Activated T-helper 2 cell treated with anti-CD3 and anti-CD28 coated beads, Interferon-gamma antibody, Interleukin-2, Interleukin-4, amounts not matched to agents 10 μg/mL and 5 μg/mL and 100 μg/mL, durations not matched to agents 14 hours and 24 hours and 36 hours (primary cell): ENCODE measurements at regions not wholly inside any gene's neighbourhood (a gene's known extent, or its start where the extent isn't known, plus 50 kb on each side); places are given as distances from the start of the nearest gene placed in this dataset.

Experiments
- DNase-seq: peaks from one replicate; pipeline ENCODE4 v3.0.0; 2021; ENCODE audit warnings: low spot score
- H3K27ac Mint-ChIP-seq: one replicate; pipeline ENCODE4 v1.8.0; 2021; ENCODE audit warnings: mixed read lengths
- H3K27me3 Mint-ChIP-seq: one replicate; pipeline ENCODE4 v1.8.0; 2021; ENCODE audit warnings: low read depth, mixed read lengths
- H3K36me3 Mint-ChIP-seq: one replicate; pipeline ENCODE4 v1.8.0; 2021; ENCODE audit warnings: low read depth, mixed read lengths
- H3K4me1 Mint-ChIP-seq: one replicate; pipeline ENCODE4 v1.8.0; 2021; ENCODE audit warnings: low read depth, mixed read lengths
- H3K4me3 Mint-ChIP-seq: one replicate; pipeline ENCODE4 v1.8.0; 2021; ENCODE audit warnings: low read depth, mild to moderate bottlenecking, moderate library complexity, mixed read lengths
- H3K9me3 Mint-ChIP-seq: one replicate; pipeline ENCODE4 v1.8.0; 2021; ENCODE audit warnings: mixed read lengths
- intact Hi-C: fragments of 100-400 bp; cut with micrococcal nuclease; formaldehyde crosslinking; loops from one replicate; pipeline ENCODE4 v1.15.1; 2023

DNA sequence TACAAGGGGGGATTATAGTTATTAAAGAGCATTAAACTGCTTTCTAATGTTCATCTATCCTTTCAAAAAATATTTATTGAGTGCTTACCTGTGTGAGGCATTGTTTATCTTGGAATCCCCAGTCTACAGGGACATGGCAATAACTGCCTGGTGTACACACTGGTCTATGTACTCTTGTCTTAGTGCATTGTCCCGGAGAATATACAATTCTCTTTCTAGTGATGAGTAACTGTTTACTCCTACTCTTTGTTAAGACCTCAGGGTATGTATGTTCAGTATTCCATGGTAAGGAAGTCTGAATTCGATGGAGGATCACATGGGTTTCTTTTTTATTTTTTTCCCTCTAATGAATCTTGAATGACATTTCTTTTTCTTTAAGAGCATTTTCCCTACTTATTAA, 772.4 kb upstream of the NR2F2 start:
- no peak for DNase-seq
- Mint-ChIP-seq H3K9me3 (no peaks in the 10 kb centered on the region), H3K27me3 (peaks cover 10% of the 10 kb centered on the region), H3K27ac (no peak overlapping the region), H3K4me3 (no peak overlapping the region), H3K4me1 (peaks cover 9% of the 10 kb centered on the region), H3K36me3 (no peaks in the 10 kb centered on the region)
- intact Hi-C loops = loop anchor here (5.0 kb wide), 1 partner anchor 56 kb away; no protein-coding TSS in a partner anchor

DNA sequence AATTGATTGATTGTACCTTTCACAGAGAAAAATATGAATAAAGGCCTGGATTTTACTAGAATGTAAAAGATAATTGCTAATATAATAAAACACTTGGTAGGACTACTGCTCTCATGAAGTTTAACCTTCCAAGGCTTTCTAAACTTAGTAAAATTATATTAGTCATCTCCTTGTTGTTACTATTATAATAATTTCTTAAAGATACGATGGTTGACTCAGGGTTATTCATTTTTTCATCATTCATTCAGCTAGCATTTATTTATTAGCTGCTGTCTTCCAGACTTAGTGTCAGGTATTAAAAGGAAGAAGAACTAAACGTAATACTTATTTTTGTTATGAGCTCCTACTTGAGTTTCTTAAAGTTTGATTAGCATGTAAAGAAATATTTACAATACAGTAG, 771.6 kb upstream of the NR2F2 start:
- intact Hi-C loops = loop anchor here (5.0 kb wide), 1 partner anchor 57 kb away; no protein-coding TSS in a partner anchor
- H3K4me1 Mint-ChIP-seq = peaks cover 9% of the 10 kb centered on the region
- no peak overlapping the region for H3K27ac Mint-ChIP-seq
- H3K27me3 Mint-ChIP-seq = peaks cover 10% of the 10 kb centered on the region
- no peaks in the 10 kb centered on the region for H3K9me3 Mint-ChIP-seq
- H3K4me3 Mint-ChIP-seq = no peak overlapping the region
- no peaks in the 10 kb centered on the region for H3K36me3 Mint-ChIP-seq
- no peak for DNase-seq

DNA sequence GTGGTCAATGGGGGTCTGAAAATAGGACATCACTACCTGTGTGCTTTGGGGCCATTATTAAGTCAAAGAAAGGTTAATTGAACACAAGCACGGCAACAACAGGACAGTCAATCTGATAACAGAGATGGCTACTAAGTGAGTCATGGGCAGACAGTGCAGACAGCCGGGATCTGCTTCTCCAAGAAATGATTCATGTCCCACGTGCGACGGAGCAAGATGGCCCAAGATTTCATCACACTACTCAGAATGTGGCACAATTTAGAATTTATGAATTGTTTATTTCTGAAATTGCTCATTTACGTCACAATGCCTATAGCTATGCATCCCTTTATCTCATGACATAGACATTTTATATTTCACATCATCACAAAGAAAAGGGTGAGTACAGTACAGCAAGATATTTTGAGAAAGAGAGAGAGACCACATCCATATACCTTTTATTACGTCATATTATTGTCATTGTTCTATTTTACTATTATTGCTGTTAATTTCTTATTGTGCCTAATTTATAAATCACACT, 770.6 kb upstream of the NR2F2 start:
- H3K27me3 Mint-ChIP-seq = peaks cover 10% of the 10 kb centered on the region
- peaks cover 9% of the 10 kb centered on the region for H3K4me1 Mint-ChIP-seq
- DNase-seq = no peak

DNA sequence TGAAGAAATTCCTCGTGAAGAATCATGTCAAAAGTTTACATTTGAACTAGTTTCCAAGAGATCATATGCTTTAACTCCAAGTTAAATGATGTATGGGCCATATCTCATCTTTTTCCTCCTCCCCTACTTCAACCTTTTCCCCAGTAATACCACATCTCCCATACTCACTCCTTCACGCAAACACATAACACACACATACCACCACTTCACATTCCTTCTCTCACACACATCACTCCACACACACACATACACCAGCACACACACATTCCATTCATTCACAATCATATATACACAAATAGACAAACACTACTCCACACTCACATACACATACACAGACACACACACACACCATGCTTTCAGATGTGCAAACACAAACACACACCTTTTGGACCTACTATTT, 769.0 kb upstream of the NR2F2 start:
- peaks cover 9% of the 10 kb centered on the region for H3K4me1 Mint-ChIP-seq
- no peak for DNase-seq
- H3K27ac Mint-ChIP-seq = no peak overlapping the region
- peaks cover 2% of the 10 kb centered on the region for H3K27me3 Mint-ChIP-seq
- intact Hi-C loops = no loop called here
- H3K36me3 Mint-ChIP-seq = no peaks in the 10 kb centered on the region
- H3K4me3 Mint-ChIP-seq = no peak overlapping the region
- H3K9me3 Mint-ChIP-seq = no peaks in the 10 kb centered on the region

More for the DNA sequence above, 770.6 kb upstream of the NR2F2 start:
- no peak overlapping the region for H3K4me3 Mint-ChIP-seq
- intact Hi-C loops = loop anchor here (5.0 kb wide), 1 partner anchor 58 kb away; no protein-coding TSS in a partner anchor
- H3K27ac Mint-ChIP-seq = no peak overlapping the region
- H3K36me3 Mint-ChIP-seq = no peaks in the 10 kb centered on the region
- H3K9me3 Mint-ChIP-seq = no peaks in the 10 kb centered on the region

DNA sequence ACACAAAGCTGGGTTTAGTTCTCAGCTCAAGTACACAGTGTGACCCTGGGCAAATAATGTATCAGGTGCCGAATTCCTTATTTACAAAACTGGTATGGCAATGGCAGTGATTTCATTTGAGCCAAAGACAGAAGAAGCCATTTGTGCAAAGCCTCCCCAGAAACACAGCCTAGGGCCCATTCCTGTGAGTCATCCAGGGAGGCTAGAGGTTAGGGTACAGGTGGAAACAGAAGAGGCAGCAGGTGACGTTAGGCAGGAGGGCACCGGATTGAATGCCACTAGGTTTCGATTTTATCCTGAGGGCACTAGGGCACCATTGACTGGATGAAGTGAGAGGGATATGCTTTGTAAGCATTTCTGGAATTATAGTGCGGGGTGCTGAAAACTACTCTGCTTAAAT, 766.9 kb upstream of the NR2F2 start:
- intact Hi-C loops = no loop called here
- no peaks in the 10 kb centered on the region for H3K9me3 Mint-ChIP-seq
- no peaks in the 10 kb centered on the region for H3K36me3 Mint-ChIP-seq
- H3K27me3 Mint-ChIP-seq = peaks cover 4% of the 10 kb centered on the region
- no peak overlapping the region for H3K4me3 Mint-ChIP-seq
- DNase-seq = no peak
- no peaks in the 10 kb centered on the region for H3K4me1 Mint-ChIP-seq
- H3K27ac Mint-ChIP-seq = no peak overlapping the region

DNA sequence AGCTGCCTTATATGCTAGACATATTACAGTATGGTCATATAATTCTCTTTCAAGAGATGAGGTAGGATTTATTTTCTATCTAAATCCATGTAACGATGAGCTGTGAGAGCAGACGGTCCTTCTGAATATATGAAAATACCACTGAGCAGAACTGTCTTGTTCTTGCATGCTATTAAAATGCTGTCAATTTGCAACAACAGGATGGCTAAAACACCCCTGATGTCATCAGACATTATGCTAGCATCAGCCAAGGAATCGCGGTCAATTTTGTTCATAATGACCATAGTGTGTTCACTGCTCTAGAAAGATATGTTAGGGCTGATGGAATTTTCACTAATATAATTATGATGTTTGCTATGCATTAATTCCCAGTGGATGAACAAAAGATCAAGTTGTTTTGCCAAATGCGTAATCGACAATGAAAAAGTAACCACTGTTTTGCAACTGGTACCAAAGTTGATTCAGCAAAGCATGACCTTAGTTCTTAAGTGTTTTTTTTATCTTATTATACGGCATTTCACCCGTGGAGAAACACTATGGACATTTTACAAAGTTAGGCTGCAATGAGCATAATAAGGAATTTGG, 765.4 kb upstream of the NR2F2 start:
- H3K27ac Mint-ChIP-seq = no peak overlapping the region
- no peak for DNase-seq
- no peak overlapping the region for H3K4me3 Mint-ChIP-seq
- no peaks in the 10 kb centered on the region for H3K4me1 Mint-ChIP-seq
- intact Hi-C loops = no loop called here
- H3K27me3 Mint-ChIP-seq = peaks cover 3% of the 10 kb centered on the region
- no peaks in the 10 kb centered on the region for H3K36me3 Mint-ChIP-seq
- no peaks in the 10 kb centered on the region for H3K9me3 Mint-ChIP-seq

DNA sequence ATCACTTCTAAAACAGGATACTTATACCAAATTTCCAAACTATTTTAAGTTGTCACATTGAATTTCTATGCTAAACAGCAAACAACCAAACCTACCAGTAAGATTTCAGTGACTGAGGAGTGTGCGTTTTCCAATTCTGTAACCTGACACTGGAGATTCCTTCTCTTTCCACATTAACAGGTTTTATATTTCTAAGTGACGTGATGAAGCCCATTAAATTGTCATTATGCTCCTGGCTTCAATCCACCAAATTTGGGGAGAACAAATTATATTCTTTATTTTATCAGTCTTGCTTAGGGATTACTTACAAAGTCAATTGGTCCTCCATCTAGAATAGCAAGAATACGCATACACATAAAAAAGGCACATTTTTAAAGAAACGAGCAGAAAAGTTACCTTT, 764.8 kb upstream of the NR2F2 start:
- intact Hi-C loops = no loop called here
- Mint-ChIP-seq H3K36me3 (no peaks in the 10 kb centered on the region), H3K4me3 (no peak overlapping the region), H3K27ac (no peak overlapping the region), H3K9me3 (peaks cover 3% of the 10 kb centered on the region), H3K27me3 (peaks cover 3% of the 10 kb centered on the region), H3K4me1 (no peaks in the 10 kb centered on the region)
- no peak for DNase-seq

DNA sequence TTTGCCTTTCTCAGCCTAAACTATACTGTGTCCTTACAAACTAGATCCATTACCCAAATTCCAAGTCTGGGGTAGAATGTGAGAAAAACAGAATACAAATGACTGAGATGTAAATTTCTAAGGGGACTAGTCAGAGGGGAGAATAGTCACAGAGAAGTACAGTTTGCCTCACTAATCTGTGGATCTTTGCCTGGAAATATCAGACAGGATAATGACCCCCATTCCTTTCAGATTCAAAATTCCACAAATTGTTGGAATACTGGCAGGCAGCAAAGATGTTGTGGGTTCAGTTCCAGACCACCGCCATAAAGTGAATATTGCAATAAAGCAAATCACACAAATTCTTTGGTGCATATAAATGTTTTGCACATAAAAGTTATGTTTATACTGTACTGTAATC, 762.8 kb upstream of the NR2F2 start:
- intact Hi-C loops = no loop called here
- no peaks in the 10 kb centered on the region for H3K4me1 Mint-ChIP-seq
- DNase-seq = no peak
- peaks cover 3% of the 10 kb centered on the region for H3K27me3 Mint-ChIP-seq
- no peak overlapping the region for H3K4me3 Mint-ChIP-seq
- H3K27ac Mint-ChIP-seq = no peak overlapping the region
- no peaks in the 10 kb centered on the region for H3K36me3 Mint-ChIP-seq
- peaks cover 9% of the 10 kb centered on the region for H3K9me3 Mint-ChIP-seq

DNA sequence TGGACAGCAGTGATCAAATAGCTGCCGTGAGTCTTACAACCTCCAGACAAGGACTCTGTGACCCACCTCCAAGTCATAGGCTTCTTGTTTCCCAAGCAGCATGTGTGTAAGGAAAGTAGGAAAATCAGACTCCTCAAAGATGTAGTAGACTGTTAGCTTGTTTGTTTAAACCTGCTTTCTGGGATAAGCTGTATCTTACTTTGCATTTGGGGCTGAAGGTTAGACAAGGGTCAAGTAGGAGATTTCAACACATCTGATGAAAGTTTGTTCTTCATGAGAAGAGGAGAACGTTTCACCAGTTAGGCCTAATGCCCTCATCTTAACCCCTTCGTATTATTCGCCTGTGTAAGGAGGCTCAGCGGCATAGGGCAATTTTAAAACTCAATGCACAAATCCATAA, 756.4 kb upstream of the NR2F2 start:
- DNase-seq = no peak
- intact Hi-C loops = no loop called here
- H3K4me1 Mint-ChIP-seq = no peaks in the 10 kb centered on the region
- H3K27ac Mint-ChIP-seq = no peak overlapping the region
- H3K27me3 Mint-ChIP-seq = no peaks in the 10 kb centered on the region
- H3K9me3 Mint-ChIP-seq = peaks cover 10% of the 10 kb centered on the region
- H3K36me3 Mint-ChIP-seq = no peaks in the 10 kb centered on the region
- no peak overlapping the region for H3K4me3 Mint-ChIP-seq

DNA sequence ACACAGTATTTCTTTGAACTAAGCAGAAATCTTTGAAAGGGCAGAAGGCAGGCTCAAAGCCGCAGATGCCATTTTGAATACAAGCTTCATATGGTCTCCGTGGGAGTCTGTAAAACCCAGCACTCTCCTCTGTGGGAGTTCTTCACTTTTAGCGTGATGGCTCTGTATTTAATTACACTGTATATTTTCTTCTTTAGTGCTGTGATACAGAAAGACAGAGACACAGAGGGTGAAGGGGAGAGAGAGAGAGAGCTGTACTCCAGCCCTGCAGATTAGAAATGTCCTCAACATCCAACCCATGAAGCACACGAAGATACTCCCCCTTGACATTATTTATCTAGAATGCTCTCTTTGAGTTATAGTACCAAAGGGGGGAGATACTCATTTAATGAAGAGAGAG, 752.6 kb upstream of the NR2F2 start:
- no peaks in the 10 kb centered on the region for H3K27me3 Mint-ChIP-seq
- H3K4me3 Mint-ChIP-seq = no peak overlapping the region
- intact Hi-C loops = no loop called here
- H3K9me3 Mint-ChIP-seq = no peaks in the 10 kb centered on the region
- H3K4me1 Mint-ChIP-seq = no peaks in the 10 kb centered on the region
- no peak for DNase-seq
- no peak overlapping the region for H3K27ac Mint-ChIP-seq
- no peaks in the 10 kb centered on the region for H3K36me3 Mint-ChIP-seq

DNA sequence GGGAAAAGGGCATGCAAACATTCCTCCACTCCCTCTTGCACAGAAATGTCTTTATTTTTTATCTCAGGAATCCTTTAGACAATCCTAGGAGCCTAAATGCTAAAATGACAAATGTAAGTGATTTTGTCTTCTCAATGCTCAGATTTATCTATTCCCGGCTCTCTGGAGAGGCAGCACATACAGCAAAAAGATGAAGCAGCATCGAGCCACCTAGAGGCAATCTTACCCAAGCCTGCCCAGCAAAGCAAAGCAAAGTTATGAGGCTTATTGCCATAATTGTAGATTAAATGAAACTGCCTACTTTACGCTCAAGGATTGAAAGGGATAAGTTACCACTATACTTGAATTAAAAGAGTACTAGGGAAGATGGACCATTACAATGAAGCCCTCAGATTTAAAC, 750.4 kb upstream of the NR2F2 start:
- no peak overlapping the region for H3K27ac Mint-ChIP-seq
- H3K9me3 Mint-ChIP-seq = no peaks in the 10 kb centered on the region
- intact Hi-C loops = no loop called here
- H3K4me3 Mint-ChIP-seq = no peak overlapping the region
- no peaks in the 10 kb centered on the region for H3K36me3 Mint-ChIP-seq
- no peak for DNase-seq
- H3K27me3 Mint-ChIP-seq = no peaks in the 10 kb centered on the region
- no peaks in the 10 kb centered on the region for H3K4me1 Mint-ChIP-seq

DNA sequence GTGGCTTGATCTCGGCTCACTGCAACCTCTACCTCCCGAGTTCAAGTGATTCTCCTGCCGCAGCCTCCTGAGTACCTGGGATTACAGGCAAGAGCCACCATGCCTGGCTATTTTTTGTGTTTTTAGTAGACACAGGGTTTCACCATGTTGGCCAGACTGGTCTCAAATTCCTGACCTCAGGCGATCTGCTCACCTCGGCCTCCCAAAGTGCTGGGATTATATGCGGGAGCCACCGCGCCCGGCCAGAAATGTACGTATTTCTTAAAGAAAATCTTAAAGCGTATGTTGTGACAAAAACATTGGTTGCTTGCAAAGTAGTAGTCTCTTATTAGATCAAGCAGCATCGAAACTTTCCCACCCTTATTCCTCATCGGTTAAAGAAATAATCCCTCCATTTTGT, 748.9 kb upstream of the NR2F2 start:
- H3K4me1 Mint-ChIP-seq = no peaks in the 10 kb centered on the region
- H3K4me3 Mint-ChIP-seq = no peak overlapping the region
- H3K9me3 Mint-ChIP-seq = no peaks in the 10 kb centered on the region
- H3K27me3 Mint-ChIP-seq = no peaks in the 10 kb centered on the region
- no peak for DNase-seq
- H3K27ac Mint-ChIP-seq = no peak overlapping the region
- no peaks in the 10 kb centered on the region for H3K36me3 Mint-ChIP-seq
- intact Hi-C loops = no loop called here

DNA sequence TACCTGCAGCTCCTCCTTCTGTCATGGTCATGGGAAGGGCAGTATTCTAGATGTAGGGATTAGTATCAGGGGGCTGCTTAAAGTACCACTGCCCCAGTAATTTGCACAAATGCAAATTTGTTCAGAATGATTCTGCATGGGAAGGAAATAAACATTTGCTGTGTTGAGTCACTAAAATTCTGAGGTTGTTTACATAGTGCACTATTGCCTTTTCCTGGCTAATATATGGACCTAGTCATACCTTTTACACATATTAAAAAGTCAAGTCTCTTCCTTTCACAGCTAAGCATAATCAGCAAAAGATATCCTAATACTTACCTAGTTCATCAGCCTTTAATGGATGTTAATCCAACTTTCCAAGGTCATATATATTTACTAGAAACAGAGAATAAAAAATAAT, 746.4 kb upstream of the NR2F2 start:
- intact Hi-C loops = no loop called here
- Mint-ChIP-seq H3K4me3 (no peak overlapping the region), H3K9me3 (no peaks in the 10 kb centered on the region), H3K27ac (no peak overlapping the region), H3K4me1 (no peaks in the 10 kb centered on the region), H3K27me3 (no peaks in the 10 kb centered on the region), H3K36me3 (no peaks in the 10 kb centered on the region)
- DNase-seq = no peak

DNA sequence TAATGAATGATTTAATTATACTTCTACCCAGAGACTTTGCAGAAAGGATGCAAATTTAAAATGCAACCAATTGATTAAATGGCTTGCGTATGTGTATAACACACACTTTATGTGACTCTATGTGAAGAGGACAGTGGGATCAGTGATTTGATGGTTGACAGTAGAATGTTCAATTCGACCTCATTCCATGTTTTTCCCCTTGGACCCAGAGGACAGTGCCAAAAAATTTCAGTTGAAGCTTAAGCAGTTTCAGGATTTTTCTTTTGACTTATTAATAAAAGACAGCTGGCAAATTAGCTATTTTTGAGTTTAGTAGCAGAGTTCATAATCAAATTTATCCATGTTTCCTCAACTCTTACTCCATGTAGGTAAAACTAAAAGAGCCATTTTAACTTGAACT, 742.4 kb upstream of the NR2F2 start:
- Mint-ChIP-seq H3K36me3 (no peaks in the 10 kb centered on the region), H3K4me3 (no peak overlapping the region), H3K4me1 (no peaks in the 10 kb centered on the region), H3K9me3 (no peaks in the 10 kb centered on the region), H3K27me3 (no peaks in the 10 kb centered on the region), H3K27ac (no peak overlapping the region)
- DNase-seq = no peak
- intact Hi-C loops = no loop called here
